ENCODE measurements at regions not wholly inside any gene's neighbourhood (a gene's known extent, or its start where the extent isn't known, plus 50 kb on each side); places are given as distances from the start of the nearest gene placed in this dataset.

DNA sequence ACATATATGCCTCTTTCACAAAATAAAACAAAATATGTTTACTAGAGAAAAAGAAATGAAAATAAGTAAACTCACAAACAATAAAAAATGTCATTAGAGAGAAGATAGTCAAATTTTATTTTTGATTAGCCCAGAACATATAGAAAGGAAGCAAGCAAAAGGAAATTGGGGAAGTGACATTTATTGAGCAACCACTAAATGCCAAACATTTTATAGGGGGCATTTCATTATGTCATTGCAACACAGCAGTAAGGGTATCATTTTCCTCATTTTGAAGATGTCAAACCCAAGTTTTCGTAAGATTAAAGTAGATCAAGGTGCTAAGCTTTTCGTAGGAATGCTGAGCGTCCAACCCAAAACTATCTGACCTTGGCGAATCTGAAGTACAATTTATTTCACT, 1331.5 kb upstream of the PABPC4L start:
- TF ChIP-seq POLR2AphosphoS5 (IDR thresholded peaks at IDR 0.05; ENCODE audit: borderline replicate concordance, low read depth, low read length) (no peak), EZH2 (IDR thresholded peaks at IDR 0.05) (no peak), FOXP2 (optimal IDR thresholded peaks at IDR 0.05; ENCODE audit: control extremely low read depth, extremely low read length, insufficient read depth) (no peak)

Measured in SK-N-MC (cell line).